K562 (cell line): ENCODE measurements at regions not wholly inside any gene's neighbourhood (a gene's known extent, or its start where the extent isn't known, plus 50 kb on each side); places are given as distances from the start of the nearest gene placed in this dataset.

ENCODE experiments used
- ATAC-seq: fragments of 200-7000 bp; cut with Tn5 transposase; 3 replicates; pipeline ENCODE4 v1.9.1; 2020; ENCODE audit warnings: moderate library complexity
- BruUV-seq: library from RNA; stranded (reverse); fragments of 400-500 nt; replicated peaks from 2 replicates; lab custom pipeline; 2021; lab: Mats Ljungman, UMichigan
- CTCF ChIA-PET: fragments of 300-600 bp; formaldehyde crosslinking; extraction: SDS; loops from one replicate; lab custom pipeline; 2021; ENCODE audit warnings: low intra/inter-chr PET ratio; lab: Yijun Ruan, JAX
- POLR2A ChIA-PET: fragments of 300-600, 350-650 bp; sonication (Branson Sonifier 250); formaldehyde crosslinking; extraction: SDS; loops from one replicate; lab custom pipeline; 2021; ENCODE audit warnings: antibody characterized with exemption, inconsistent platforms; lab: Yijun Ruan, JAX
- DNase-seq, 4 experiments: peaks; one replicate each; pipeline versions ENCODE4 v3.0.0 to v3.0.0-alpha.2; 2011 to 2018; ENCODE audit warnings: low spot score in 3 of 4, mixed read lengths in 3 of 4; ENCODE audit errors: extremely low read depth in 1 of 4
- FAIRE-seq: peaks from 2 replicates; lab custom pipeline; 2011; peaks lifted over from hg19 to GRCh38; lab: Jason Lieb, UNC
- H2AFZ ChIP-seq: 2 replicates; pipeline ENCODE4 v1.6.0; 2011; ENCODE audit warnings: low read depth, low read length, control low read depth, inconsistent platforms
- H3K27ac ChIP-seq: fragments of 200-600 bp; 3 replicates; pipeline ENCODE4 v1.8.0; 2011; ENCODE audit warnings: low read depth, mild to moderate bottlenecking, control low read depth, inconsistent platforms, low read length, moderate library complexity, mixed read lengths; ENCODE audit errors: extremely low read depth
- H3K27me3 ChIP-seq, 2 experiments: fragments of 300-600 bp in 1 of 2; 2 replicates in 1 of 2; 3 replicates in 1 of 2; pipeline versions ENCODE4 v1.6.0 to v1.8.0; 2011; ENCODE audit warnings: inconsistent platforms in 2 of 2, low read length in 2 of 2, mild to moderate bottlenecking in 1 of 2, mixed read lengths in 1 of 2, moderate library complexity in 1 of 2; ENCODE audit not compliant: control insufficient read depth in 2 of 2, insufficient read depth in 2 of 2
- H3K36me3 ChIP-seq: fragments of 300-600 bp; 3 replicates; pipeline ENCODE4 v1.8.0; 2011; ENCODE audit warnings: mild to moderate bottlenecking, low read length, inconsistent platforms; ENCODE audit not compliant: control insufficient read depth, insufficient read depth
- H3K4me1 ChIP-seq, 2 experiments: fragments of 200-600 bp in 1 of 2; replicated peaks in 1 of 2; 2 replicates in 1 of 2; 3 replicates in 1 of 2; pipeline versions ENCODE4 v1.5.1 to v1.8.0; 2011; ENCODE audit warnings: inconsistent platforms in 2 of 2, low read length in 2 of 2, mild to moderate bottlenecking in 1 of 2, mixed read lengths in 1 of 2, moderate library complexity in 1 of 2; ENCODE audit not compliant: control insufficient read depth in 2 of 2, insufficient read depth in 2 of 2
- H3K4me2 ChIP-seq: 2 replicates; pipeline ENCODE4 v1.6.1; 2011; ENCODE audit warnings: low read length, control low read depth, inconsistent platforms, mixed read lengths; ENCODE audit not compliant: insufficient read depth
- H3K4me3 ChIP-seq: fragments of 200-600 bp; sonication (generic), shearing (Covaris generic); 2 replicates; pipeline ENCODE4 v1.5.1; 2016; ENCODE audit warnings: control low read depth, inconsistent platforms
- H3K79me2 ChIP-seq: fragments of 200-600 bp; 3 replicates; pipeline ENCODE4 v1.8.0; 2011; ENCODE audit warnings: low read length, inconsistent platforms; ENCODE audit not compliant: control insufficient read depth, insufficient read depth
- H3K9ac ChIP-seq, 2 experiments: 2 replicates each; pipeline versions ENCODE4 v1.6.0 to v1.6.1; 2011; ENCODE audit warnings: low read depth in 2 of 2, low read length in 2 of 2, control low read depth in 1 of 2, inconsistent platforms in 1 of 2, mild to moderate bottlenecking in 1 of 2, mixed read lengths in 1 of 2; ENCODE audit not compliant: insufficient read depth in 1 of 2
- H3K9me1 ChIP-seq: one replicate; pipeline ENCODE4 v1.6.0; 2011; ENCODE audit warnings: inconsistent platforms, mild to moderate bottlenecking, low read length, moderate library complexity; ENCODE audit not compliant: control insufficient read depth, insufficient read depth
- H3K9me3 ChIP-seq: replicated peaks from 2 replicates; pipeline ENCODE4 v1.5.1; 2011; ENCODE audit warnings: low read depth, low read length, inconsistent platforms; ENCODE audit not compliant: control insufficient read depth, insufficient read depth
- H4K20me1 ChIP-seq: replicated peaks from 2 replicates; pipeline ENCODE4 v1.6.1; 2011; ENCODE audit warnings: low read length, inconsistent platforms, mixed read lengths; ENCODE audit not compliant: control insufficient read depth, insufficient read depth
- CBFA2T2 ChIP-seq: fragments of 450-650 bp; conservative IDR thresholded peaks from 2 replicates; pipeline ENCODE4 v1.6.1; 2017; ENCODE audit warnings: mild to moderate bottlenecking
- CREM ChIP-seq: IDR thresholded peaks from 2 replicates; pipeline ENCODE4 v1.6.1; 2014; ENCODE audit warnings: antibody characterized with exemption, low read depth
- GATAD2A ChIP-seq: fragments of 450-650 bp; IDR thresholded peaks from 2 replicates; pipeline ENCODE4 v1.6.1; 2017
- KLF16 ChIP-seq: IDR thresholded peaks from 2 replicates; pipeline ENCODE4 v1.6.1; 2016; ENCODE audit warnings: antibody characterized with exemption
- MECOM ChIP-seq: fragments of 250-450 bp; sonication (Bioruptor Pico); IDR thresholded peaks from 2 replicates; pipeline ENCODE4 v1.8.0; 2022; ENCODE audit warnings: inconsistent platforms
- MEIS2 ChIP-seq: fragments of 450-650 bp; IDR thresholded peaks from 2 replicates; pipeline ENCODE4 v1.6.1; 2014; ENCODE audit warnings: mild to moderate bottlenecking; ENCODE audit not compliant: partially characterized antibody
- POLR2G ChIP-seq: fragments of 200-400 bp; formaldehyde crosslinking; IDR thresholded peaks from 2 replicates; pipeline ENCODE4 v1.6.1; 2017; ENCODE audit warnings: low read depth, mild to moderate bottlenecking, antibody characterized with exemption, low read length, moderate library complexity
- RB1 ChIP-seq: fragments of 450-650 bp; IDR thresholded peaks from 2 replicates; pipeline ENCODE4 v1.6.1; 2017; ENCODE audit warnings: low read depth, mild to moderate bottlenecking
- ZKSCAN8 ChIP-seq: fragments of 200-800 bp; sonication (Bioruptor generic); IDR thresholded peaks from 2 replicates; pipeline ENCODE4 v1.6.1; 2016; ENCODE audit warnings: missing genetic modification characterization, missing compliant biosample characterization
- ZNF197 ChIP-seq: fragments of 200-800 bp; sonication (Bioruptor generic); IDR thresholded peaks from 2 replicates; pipeline ENCODE4 v1.6.1; 2016; ENCODE audit warnings: low read depth, missing genetic modification characterization, missing compliant biosample characterization
- ZNF324 ChIP-seq: fragments of 250-450 bp; sonication (Bioruptor Pico); IDR thresholded peaks from 2 replicates; pipeline ENCODE4 v1.4.0; 2020; ENCODE audit warnings: mild to moderate bottlenecking
- ZNF41 ChIP-seq: fragments of 250-450 bp; sonication (Bioruptor Pico); conservative IDR thresholded peaks from 2 replicates; pipeline ENCODE4 v1.4.0; 2020; ENCODE audit warnings: mild to moderate bottlenecking
- ZNF589 ChIP-seq: fragments of 200-800 bp; sonication (Bioruptor generic); IDR thresholded peaks from 2 replicates; pipeline ENCODE4 v1.6.1; 2016; ENCODE audit warnings: low read depth, missing genetic modification characterization, missing compliant biosample characterization
- WGBS: fragments of 100-300 bp; shearing (Covaris generic); methylation state at CpG from one replicate; pipeline ENCODE4 v1.1.6; 2016; ENCODE audit warnings: low coverage, mixed read lengths; ENCODE audit not compliant: insufficient coverage; ENCODE audit errors: missing lambda C conversion rate; 5-methylcytosine and 5-hydroxymethylcytosine counted together
- in situ Hi-C: fragments of 300-500 bp; cut with MboI; formaldehyde crosslinking; loops from 4 replicates; pipeline ENCODE4 v1.15.0; 2018; ENCODE audit warnings: inconsistent platforms, mixed read lengths
- intact Hi-C: fragments of 100-400 bp; cut with micrococcal nuclease; formaldehyde crosslinking; loops from 2 replicates; pipeline ENCODE4 v1.14.2; 2022

GRCh38 chr18:25831301-25831701 is 259.1 kb downstream of the SS18 start:
- no peak for FAIRE-seq
- BruUV-seq: no TSS peak
- H3K4me3 ChIP-seq: no peak overlapping the region
- no peaks in the 10 kb centered on the region for H3K9me1 ChIP-seq
- ChIA-PET POLR2A (no interaction called here), CTCF (no interaction called here)
- H3K27me3 ChIP-seq: no peaks in the 10 kb centered on the region
- TF ChIP-seq ZNF197 (CRISPR knock-in tag) (no peak), ZNF589 (CRISPR knock-in tag) (no peak), RB1 (no peak), MEIS2 (no peak), CBFA2T2 (no peak), GATAD2A (no peak), ZKSCAN8 (CRISPR knock-in tag) (no peak)
- no peak overlapping the region for H3K27ac ChIP-seq
- no peaks in the 10 kb centered on the region for H4K20me1 ChIP-seq
- H2AFZ ChIP-seq: no peak overlapping the region
- no peaks in the 10 kb centered on the region for H3K4me1 ChIP-seq
- ATAC-seq: no peak
- in situ Hi-C loops: no loop called here
- H3K9me3 ChIP-seq: no peaks in the 10 kb centered on the region
- no peaks in the 10 kb centered on the region for H3K79me2 ChIP-seq
- no peaks in the 10 kb centered on the region for H3K36me3 ChIP-seq
- H3K4me2 ChIP-seq: no peak overlapping the region
- intact Hi-C loops: loop anchor here (5.0 to 10.0 kb wide), 3 partner anchors 64 to 1229 kb away; no protein-coding TSS in a partner anchor
- WGBS: under 1% methylated on average over 5 of the region's 5 CpGs
- no peak overlapping the region for H3K9ac ChIP-seq
- DNase-seq: no peak

- no peaks in the 10 kb centered on the region for H3K9me3 ChIP-seq
- intact Hi-C loops (loop anchor here (5.0 to 10.0 kb wide), 3 partner anchors 64 to 1228 kb away; no protein-coding TSS in a partner anchor), in situ Hi-C loops (no loop called here)
- no TSS peak for BruUV-seq
- CTCF ChIA-PET: no interaction called here
- no peak overlapping the region for H3K27ac ChIP-seq
- no peaks in the 10 kb centered on the region for H3K36me3 ChIP-seq
- no peak overlapping the region for H3K4me3 ChIP-seq
- ATAC-seq: no peak
- DNase-seq: no peak
- H3K27me3 ChIP-seq: no peaks in the 10 kb centered on the region
- H3K4me1 ChIP-seq: no peaks in the 10 kb centered on the region
- H3K9me1 ChIP-seq: no peaks in the 10 kb centered on the region
- H2AFZ ChIP-seq: no peak overlapping the region
- no peak for TF ChIP-seq MECOM
- no peak for TF ChIP-seq CBFA2T2
- no peak for TF ChIP-seq ZNF41
- no peak for TF ChIP-seq POLR2G
- TF ChIP-seq CREM: no peak
- no peak for TF ChIP-seq ZNF324 (CRISPR knock-in tag)
- TF ChIP-seq KLF16: no peak
- TF ChIP-seq, all 486 proteins: peak for 0
- Histone ChIP-seq H3K79me2 (no peaks in the 10 kb centered on the region), H3K9ac (no peak overlapping the region), H4K20me1 (no peaks in the 10 kb centered on the region), H3K4me2 (no peak overlapping the region)
- POLR2A ChIA-PET: no interaction called here
- 0% methylated on average over 2 of the region's 2 CpGs for WGBS
- FAIRE-seq: no peak
Measured at GRCh38 chr18:25830787-25831186, 259.6 kb downstream of the SS18 start.
